RWPE2 (cell line): ENCODE measurements at regions not wholly inside any gene's neighbourhood (a gene's known extent, or its start where the extent isn't known, plus 50 kb on each side); places are given as distances from the start of the nearest gene placed in this dataset.

Source experiments
- ATAC-seq: fragments of 200-7000 bp; cut with Tn5 transposase; 3 replicates; pipeline ENCODE4 v1.9.1; 2021; ENCODE audit warnings: low read depth
- DNase-seq: peaks from one replicate; pipeline ENCODE4 v3.0.0-alpha.2; 2020; ENCODE audit warnings: low spot score
- H3K27ac ChIP-seq: fragments of 450-650 bp; 2 replicates; pipeline ENCODE4 v1.5.1; 2017; ENCODE audit warnings: mild to moderate bottlenecking; ENCODE audit not compliant: poor library complexity, severe bottlenecking
- H3K27me3 ChIP-seq: fragments of 250-450 bp; sonication (Bioruptor Pico); 2 replicates; pipeline ENCODE4 v1.5.1; 2021; ENCODE audit warnings: mild to moderate bottlenecking, moderate library complexity; ENCODE audit not compliant: insufficient read depth, poor library complexity, severe bottlenecking
- H3K36me3 ChIP-seq: fragments of 250-450 bp; sonication (Bioruptor Pico); 2 replicates; pipeline ENCODE4 v1.5.1; 2020; ENCODE audit warnings: low read depth, mild to moderate bottlenecking, moderate library complexity
- H3K4me1 ChIP-seq: fragments of 250-450 bp; sonication (Bioruptor Pico); 2 replicates; pipeline ENCODE4 v1.5.1; 2021; ENCODE audit warnings: mild to moderate bottlenecking, moderate library complexity; ENCODE audit not compliant: insufficient read depth, poor library complexity, severe bottlenecking
- H3K4me3 ChIP-seq: fragments of 250-450 bp; sonication (Bioruptor Pico); 2 replicates; pipeline ENCODE4 v1.5.1; 2021; ENCODE audit warnings: mild to moderate bottlenecking, moderate library complexity; ENCODE audit not compliant: severe bottlenecking
- H3K9me3 ChIP-seq: fragments of 250-450 bp; sonication (Bioruptor Pico); 2 replicates; pipeline ENCODE4 v1.5.1; 2021; ENCODE audit warnings: mild to moderate bottlenecking, moderate library complexity; ENCODE audit not compliant: severe bottlenecking
- TF ChIP-seq, protein P1 (sequence below): fragments of 450-650 bp; IDR thresholded peaks from one replicate; pipeline ENCODE4 v1.5.1; 2017; ENCODE audit warnings: mild to moderate bottlenecking, moderate library complexity; ENCODE audit not compliant: poor library complexity, severe bottlenecking

DNA sequence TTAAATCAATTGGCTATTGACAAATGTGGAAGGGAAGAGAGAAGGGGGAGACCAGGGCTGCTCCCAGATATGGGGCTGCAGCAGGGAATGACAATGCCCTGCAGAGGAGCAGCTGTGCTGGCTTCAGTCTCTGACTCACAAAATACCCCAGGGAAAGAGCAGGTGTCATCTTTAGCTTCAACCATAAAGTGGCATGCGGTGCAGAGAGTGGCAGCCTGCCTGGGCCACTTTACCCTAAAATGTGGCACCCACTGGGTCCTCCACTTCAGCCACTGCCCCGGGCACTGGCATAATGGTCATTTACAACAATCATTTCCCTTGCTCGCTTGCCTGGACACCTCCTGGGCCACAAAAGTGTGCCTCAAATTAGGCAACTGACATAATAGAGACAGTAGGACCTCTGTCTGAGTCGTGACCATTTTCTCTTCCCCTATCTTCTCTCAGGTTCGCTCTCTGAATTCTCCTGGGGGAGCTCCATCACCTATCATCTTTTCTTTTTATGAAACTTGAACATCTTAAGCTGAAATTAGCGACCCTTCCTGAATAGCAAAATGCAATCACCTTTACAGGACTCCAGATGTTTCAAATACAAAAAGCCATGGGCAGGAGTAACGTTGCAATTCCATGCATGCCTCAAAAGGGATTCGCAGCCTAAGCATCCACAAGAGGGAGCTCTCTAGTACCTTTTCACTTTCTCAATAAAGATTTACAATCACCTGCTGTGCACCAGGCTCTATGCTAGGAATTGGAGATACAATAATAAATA lies 179.9 kb upstream of the ATF7IP start:
- Histone ChIP-seq H3K9me3 (no peaks in the 10 kb centered on the region), H3K4me1 (no peaks in the 10 kb centered on the region), H3K4me3 (no peak overlapping the region), H3K27ac (no peak overlapping the region), H3K36me3 (no peaks in the 10 kb centered on the region), H3K27me3 (no peaks in the 10 kb centered on the region)
- TF ChIP-seq, protein P1, sequence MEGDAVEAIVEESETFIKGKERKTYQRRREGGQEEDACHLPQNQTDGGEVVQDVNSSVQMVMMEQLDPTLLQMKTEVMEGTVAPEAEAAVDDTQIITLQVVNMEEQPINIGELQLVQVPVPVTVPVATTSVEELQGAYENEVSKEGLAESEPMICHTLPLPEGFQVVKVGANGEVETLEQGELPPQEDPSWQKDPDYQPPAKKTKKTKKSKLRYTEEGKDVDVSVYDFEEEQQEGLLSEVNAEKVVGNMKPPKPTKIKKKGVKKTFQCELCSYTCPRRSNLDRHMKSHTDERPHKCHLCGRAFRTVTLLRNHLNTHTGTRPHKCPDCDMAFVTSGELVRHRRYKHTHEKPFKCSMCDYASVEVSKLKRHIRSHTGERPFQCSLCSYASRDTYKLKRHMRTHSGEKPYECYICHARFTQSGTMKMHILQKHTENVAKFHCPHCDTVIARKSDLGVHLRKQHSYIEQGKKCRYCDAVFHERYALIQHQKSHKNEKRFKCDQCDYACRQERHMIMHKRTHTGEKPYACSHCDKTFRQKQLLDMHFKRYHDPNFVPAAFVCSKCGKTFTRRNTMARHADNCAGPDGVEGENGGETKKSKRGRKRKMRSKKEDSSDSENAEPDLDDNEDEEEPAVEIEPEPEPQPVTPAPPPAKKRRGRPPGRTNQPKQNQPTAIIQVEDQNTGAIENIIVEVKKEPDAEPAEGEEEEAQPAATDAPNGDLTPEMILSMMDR = peak; percentile 53
- DNase-seq = no peak
- no peak for ATAC-seq

DNA sequence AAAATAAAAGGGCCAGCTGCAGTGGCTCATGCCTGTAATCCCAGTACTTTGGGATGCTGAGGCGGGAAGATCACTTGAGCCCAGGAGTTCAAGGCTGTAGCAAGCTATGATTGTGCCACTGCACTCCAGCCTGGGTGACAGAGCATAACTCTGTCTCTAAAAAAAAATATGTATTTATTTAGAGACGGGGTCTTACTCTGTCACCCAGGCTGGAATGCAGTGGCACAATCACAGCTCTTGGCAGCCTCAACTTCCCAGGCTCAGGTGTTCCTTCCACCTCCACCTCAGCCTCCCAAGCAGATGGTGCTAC lies 179.3 kb upstream of the ATF7IP start:
- Histone ChIP-seq H3K27ac (no peak overlapping the region), H3K4me1 (no peaks in the 10 kb centered on the region), H3K9me3 (no peaks in the 10 kb centered on the region), H3K27me3 (no peaks in the 10 kb centered on the region), H3K4me3 (no peak overlapping the region), H3K36me3 (no peaks in the 10 kb centered on the region)
- DNase-seq = no peak
- ATAC-seq = no peak
- TF ChIP-seq, protein P1 = peak; percentile 22

DNA sequence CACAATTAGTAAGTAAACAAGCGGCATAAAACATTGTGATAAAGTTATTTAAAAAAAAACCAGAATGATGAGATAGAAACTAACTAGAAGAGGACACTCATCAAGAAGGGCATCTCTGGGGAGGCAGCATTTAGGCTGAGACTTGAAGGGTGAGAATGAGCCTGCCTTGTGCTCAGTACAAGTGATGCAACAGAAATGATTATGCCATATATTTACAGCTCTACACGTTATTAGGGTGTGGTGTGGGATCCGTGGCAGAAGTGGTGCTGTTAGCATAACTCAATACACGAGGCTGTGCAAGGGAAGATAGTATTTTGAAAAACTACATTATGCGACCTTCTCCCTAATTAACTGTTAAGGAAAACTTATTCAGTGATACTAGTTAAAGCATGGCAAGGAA lies 178.5 kb upstream of the ATF7IP start:
- Histone ChIP-seq H3K4me1 (no peaks in the 10 kb centered on the region), H3K4me3 (no peak overlapping the region), H3K36me3 (no peaks in the 10 kb centered on the region), H3K27me3 (no peaks in the 10 kb centered on the region), H3K27ac (no peak overlapping the region), H3K9me3 (no peaks in the 10 kb centered on the region)
- TF ChIP-seq, protein P1 = no peak
- DNase-seq (no peak), ATAC-seq (no peak)

DNA sequence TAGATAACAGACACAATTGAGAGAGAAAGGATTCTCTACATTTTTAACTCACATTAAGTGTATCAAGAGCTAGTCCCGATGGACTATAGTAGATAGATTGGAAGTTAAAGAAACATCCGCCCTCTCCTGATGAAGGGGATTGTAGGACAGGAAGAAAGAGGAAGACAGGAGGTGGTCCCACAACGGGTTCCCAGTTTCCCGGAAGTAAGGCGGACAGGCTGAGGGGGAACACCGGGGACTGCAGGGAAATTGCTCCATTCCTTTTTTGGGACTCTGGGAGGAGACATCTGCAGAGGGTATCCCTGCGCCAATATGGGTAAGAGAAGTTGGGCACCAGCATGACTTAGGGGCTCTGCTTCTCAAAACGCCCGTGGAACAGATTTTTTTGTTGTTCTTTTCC lies 177.5 kb upstream of the ATF7IP start:
- no peaks in the 10 kb centered on the region for H3K4me1 ChIP-seq
- no peaks in the 10 kb centered on the region for H3K9me3 ChIP-seq
- no peak overlapping the region for H3K27ac ChIP-seq
- TF ChIP-seq, protein P1 = no peak
- no peak overlapping the region for H3K4me3 ChIP-seq
- ATAC-seq (no peak), DNase-seq (no peak)
- H3K27me3 ChIP-seq = no peaks in the 10 kb centered on the region
- no peaks in the 10 kb centered on the region for H3K36me3 ChIP-seq

DNA sequence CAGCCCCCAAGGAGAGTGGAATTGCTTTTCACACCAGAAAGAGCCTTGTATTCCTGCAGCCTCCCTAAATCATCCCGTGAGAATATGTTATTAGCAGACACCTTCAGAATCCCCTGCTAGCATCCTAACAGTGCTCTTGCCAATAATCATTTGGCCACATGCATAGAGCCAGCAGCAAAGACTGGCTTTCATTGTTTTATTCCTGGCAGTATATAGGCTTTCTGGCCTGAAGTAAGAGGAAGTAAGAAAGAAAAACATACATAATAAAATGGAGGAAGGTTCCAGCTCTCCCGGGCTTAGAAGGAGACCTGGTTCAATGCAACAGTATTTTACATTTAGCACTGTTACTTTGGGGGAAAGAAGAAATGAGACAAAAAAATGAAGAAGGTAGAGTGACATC lies 176.7 kb upstream of the ATF7IP start:
- ATAC-seq (no peak), DNase-seq (no peak)
- Histone ChIP-seq H3K4me1 (no peaks in the 10 kb centered on the region), H3K27ac (no peak overlapping the region), H3K27me3 (no peaks in the 10 kb centered on the region), H3K36me3 (no peaks in the 10 kb centered on the region), H3K4me3 (no peak overlapping the region), H3K9me3 (no peaks in the 10 kb centered on the region)
- TF ChIP-seq, protein P1 = no peak
